HCT116 (cell line): ENCODE measurements at regions not wholly inside any gene's neighbourhood (a gene's known extent, or its start where the extent isn't known, plus 50 kb on each side); places are given as distances from the start of the nearest gene placed in this dataset.

Experiments used
- ATAC-seq: fragments of 200-7000 bp; cut with Tn5 transposase; 2 replicates; pipeline ENCODE4 v1.9.1; 2020; ENCODE audit warnings: mild to moderate bottlenecking, moderate library complexity
- BruUV-seq: library from RNA; stranded (reverse); fragments of 400-500 nt; replicated peaks from 2 replicates; lab custom pipeline; 2021; lab: Mats Ljungman, UMichigan
- CTCF ChIA-PET: fragments of 300-600 bp; sonication (Branson Sonifier 250); formaldehyde crosslinking; loops from one replicate; lab custom pipeline; 2021; ENCODE audit warnings: antibody characterized with exemption; lab: Charles Lee
- POLR2A ChIA-PET: fragments of 300-600, 350-600 bp; sonication (Branson Sonifier 250); formaldehyde crosslinking; loops from one replicate; lab custom pipeline; 2021; ENCODE audit warnings: antibody characterized with exemption; lab: Charles Lee
- RAD21 ChIA-PET, 2 experiments: fragments of 300-600 bp; sonication (Branson Sonifier 250); formaldehyde crosslinking; loops; one replicate each; lab custom pipeline; 2023; ENCODE audit warnings: low total read pairs in 2 of 2; ENCODE audit not compliant: uncharacterized antibody in 2 of 2, unreplicated experiment in 2 of 2, low non-redundant PET in 1 of 2; lab: Charles Lee
- DNase-seq: peaks from one replicate; pipeline ENCODE4 v3.0.0-alpha.2; 2010; ENCODE audit warnings: low read depth, low spot score
- H2AFZ ChIP-seq: fragments of 200-600 bp; shearing (Covaris generic), sonication (generic); 2 replicates; pipeline ENCODE4 v1.6.1; 2017; ENCODE audit warnings: low read depth, mixed run types, mixed read lengths, antibody characterized with exemption, low read length; ENCODE audit not compliant: poor library complexity, severe bottlenecking
- H3K27ac ChIP-seq: 2 replicates; pipeline ENCODE4 v1.5.1; 2012; ENCODE audit warnings: low read depth, low read length
- H3K27me3 ChIP-seq: fragments of 200-600 bp; sonication (generic); 2 replicates; pipeline ENCODE4 v1.6.1; 2016; ENCODE audit warnings: mixed run types, low read length, mixed read lengths; ENCODE audit not compliant: insufficient read depth
- H3K36me3 ChIP-seq, 2 experiments: fragments of 200-500 bp in 1 of 2; fragments of 200-600 bp in 1 of 2; sonication (Bioruptor generic) in 1 of 2; sonication (generic) in 1 of 2; 2 replicates each; pipeline versions ENCODE4 v1.5.1 to v1.6.1; 2014 to 2016; ENCODE audit warnings: low read length in 2 of 2, inconsistent platforms in 1 of 2, mixed read lengths in 1 of 2, mixed run types in 1 of 2; ENCODE audit not compliant: insufficient read depth in 2 of 2, control insufficient read depth in 1 of 2
- H3K4me1 ChIP-seq, 2 experiments: fragments of 200-600 bp in 1 of 2; sonication (generic) in 1 of 2; 2 replicates each; pipeline versions ENCODE4 v1.5.1 to v1.6.1; 2012 to 2017; ENCODE audit warnings: low read length in 2 of 2, inconsistent platforms in 1 of 2, mild to moderate bottlenecking in 1 of 2, mixed read lengths in 1 of 2, mixed run types in 1 of 2, moderate library complexity in 1 of 2; ENCODE audit not compliant: insufficient read depth in 2 of 2, control insufficient read depth in 1 of 2
- H3K4me2 ChIP-seq: fragments of 200-600 bp; sonication (generic); 2 replicates; pipeline ENCODE4 v1.6.1; 2017; ENCODE audit warnings: mixed run types, low read length, mixed read lengths
- H3K4me3 ChIP-seq, 2 experiments: fragments of 200-600 bp in 1 of 2; sonication (generic) in 1 of 2; replicated peaks in 1 of 2; 2 replicates each; pipeline ENCODE4 v1.5.1; 2011 to 2016; ENCODE audit warnings: low read length in 2 of 2, control low read depth in 1 of 2, low read depth in 1 of 2, mild to moderate bottlenecking in 1 of 2, mixed read lengths in 1 of 2, mixed run types in 1 of 2
- H3K79me2 ChIP-seq: fragments of 200-600 bp; sonication (generic); 2 replicates; pipeline ENCODE4 v1.6.1; 2017; ENCODE audit warnings: mild to moderate bottlenecking, mixed run types, low read length, moderate library complexity, mixed read lengths; ENCODE audit not compliant: insufficient read depth
- H3K9ac ChIP-seq: fragments of 200-600 bp; sonication (generic); 2 replicates; pipeline ENCODE4 v1.6.1; 2016; ENCODE audit warnings: low read length, mixed read lengths
- H3K9me2 ChIP-seq: fragments of 200-600 bp; sonication (generic), shearing (Covaris generic); 2 replicates; pipeline ENCODE4 v1.6.1; 2017; ENCODE audit warnings: mixed run types, mild to moderate bottlenecking, moderate library complexity; ENCODE audit not compliant: insufficient read depth
- H3K9me3 ChIP-seq, 2 experiments: fragments of 200-500 bp in 1 of 2; fragments of 200-600 bp in 1 of 2; sonication (Bioruptor generic) in 1 of 2; sonication (generic) in 1 of 2; 2 replicates each; pipeline ENCODE4 v1.6.1; 2014 to 2017; ENCODE audit warnings: low read length in 2 of 2, mixed read lengths in 2 of 2, inconsistent platforms in 1 of 2, low read depth in 1 of 2, mild to moderate bottlenecking in 1 of 2, mixed run types in 1 of 2, moderate library complexity in 1 of 2; ENCODE audit not compliant: control insufficient read depth in 1 of 2, insufficient read depth in 1 of 2
- H4K20me1 ChIP-seq: fragments of 200-600 bp; sonication (generic), shearing (Covaris generic); 2 replicates; pipeline ENCODE4 v1.6.1; 2017; ENCODE audit warnings: mixed run types, mild to moderate bottlenecking, moderate library complexity; ENCODE audit not compliant: insufficient read depth
- ATF3 ChIP-seq: IDR thresholded peaks from 2 replicates; pipeline ENCODE4 v1.6.1; 2012
- CBX3 ChIP-seq: IDR thresholded peaks from 2 replicates; pipeline ENCODE4 v1.6.1; 2012; ENCODE audit warnings: low read depth
- CTCF ChIP-seq, 3 experiments: fragments of 200-600 bp in 1 of 3; sonication (generic) in 1 of 3; IDR thresholded peaks in 2 of 3; conservative IDR thresholded peaks in 1 of 3; 2 replicates each; pipeline ENCODE4 v1.5.1; 2012 to 2017; ENCODE audit warnings: low read depth in 2 of 3, low read length in 2 of 3, antibody characterized with exemption in 1 of 3, borderline replicate concordance in 1 of 3, control low read depth in 1 of 3, mild to moderate bottlenecking in 1 of 3, mixed read lengths in 1 of 3, mixed run types in 1 of 3, moderate library complexity in 1 of 3; ENCODE audit not compliant: insufficient read depth in 1 of 3
- EGR1 ChIP-seq: IDR thresholded peaks from 2 replicates; pipeline ENCODE4 v1.6.1; 2012; ENCODE audit warnings: low read depth
- EZH2 ChIP-seq: fragments of 200-600 bp; sonication (generic); IDR thresholded peaks from 2 replicates; pipeline ENCODE4 v1.6.1; 2017; ENCODE audit warnings: antibody characterized with exemption, mixed run types
- EZH2phosphoT487 ChIP-seq: fragments of 200-600 bp; IDR thresholded peaks from 2 replicates; pipeline ENCODE4 v1.6.1; 2018; ENCODE audit warnings: antibody characterized with exemption, borderline replicate concordance
- JUND ChIP-seq: IDR thresholded peaks from 2 replicates; pipeline ENCODE4 v1.6.1; 2012
- MAX ChIP-seq: IDR thresholded peaks from 2 replicates; pipeline ENCODE4 v1.6.1; 2012
- POLR2AphosphoS5 ChIP-seq: IDR thresholded peaks from 2 replicates; pipeline ENCODE4 v1.6.1; 2011; ENCODE audit warnings: mild to moderate bottlenecking, low read depth, low read length, moderate library complexity
- RAD21 ChIP-seq: IDR thresholded peaks from 2 replicates; pipeline ENCODE4 v1.6.1; 2012; ENCODE audit warnings: low read depth, mild to moderate bottlenecking
- SIN3A ChIP-seq: IDR thresholded peaks from 2 replicates; pipeline ENCODE4 v1.6.1; 2012; ENCODE audit warnings: low read depth
- SP1 ChIP-seq: IDR thresholded peaks from 2 replicates; pipeline ENCODE4 v1.6.1; 2012; ENCODE audit warnings: low read depth
- TCF7L2 ChIP-seq: IDR thresholded peaks from 2 replicates; pipeline ENCODE4 v1.7.0; 2011; ENCODE audit warnings: borderline replicate concordance, inconsistent platforms; ENCODE audit not compliant: insufficient read depth, insufficient read length; ENCODE audit errors: extremely low read depth
- YY1 ChIP-seq: IDR thresholded peaks from 2 replicates; pipeline ENCODE4 v1.6.1; 2011; ENCODE audit warnings: low read length, low read depth, moderate library complexity, mild to moderate bottlenecking; ENCODE audit not compliant: insufficient replicate concordance; ENCODE audit errors: extremely low read depth
- ZBTB33 ChIP-seq: IDR thresholded peaks from 2 replicates; pipeline ENCODE4 v1.6.1; 2011; ENCODE audit warnings: mild to moderate bottlenecking, low read length, moderate library complexity; ENCODE audit not compliant: insufficient replicate concordance; ENCODE audit errors: extremely low read depth
- intact Hi-C: fragments of 100-400 bp; cut with micrococcal nuclease; formaldehyde crosslinking; loops from 2 replicates; pipeline ENCODE4 v1.10.0; 2022

- H3K79me2 ChIP-seq = no peaks in the 10 kb centered on the region
- ChIA-PET CTCF (no interaction called here), RAD21 (no interaction called here), POLR2A (no interaction called here)
- H3K4me3 ChIP-seq = no peak overlapping the region
- TF ChIP-seq CBX3 (no peak), SIN3A (no peak), EGR1 (no peak)
- H3K4me2 ChIP-seq = no peak overlapping the region
- no peaks in the 10 kb centered on the region for H3K36me3 ChIP-seq
- H3K27me3 ChIP-seq = no peaks in the 10 kb centered on the region
- BruUV-seq = no TSS peak
- intact Hi-C loops = no loop called here
- no peak for ATAC-seq
- H3K4me1 ChIP-seq = no peaks in the 10 kb centered on the region
- no peak overlapping the region for H3K9ac ChIP-seq
- no peaks in the 10 kb centered on the region for H4K20me1 ChIP-seq
- no peak overlapping the region for H2AFZ ChIP-seq
- H3K9me2 ChIP-seq = no peaks in the 10 kb centered on the region
- no peak for DNase-seq
- H3K9me3 ChIP-seq = no peaks in the 10 kb centered on the region
- no peak overlapping the region for H3K27ac ChIP-seq
Observed at GRCh38 chr6:143005816-143006215, 54.9 kb upstream of the AIG1 start.

GRCh38 chr6:143006787-143007186, 53.9 kb upstream of the AIG1 start:
- Histone ChIP-seq H2AFZ (no peak overlapping the region), H3K79me2 (no peaks in the 10 kb centered on the region), H3K4me1 (no peaks in the 10 kb centered on the region), H3K27ac (no peak overlapping the region), H3K4me3 (no peak overlapping the region), H3K27me3 (no peaks in the 10 kb centered on the region), H3K9me3 (no peaks in the 10 kb centered on the region), H3K4me2 (no peak overlapping the region), H3K9ac (no peak overlapping the region), H4K20me1 (no peaks in the 10 kb centered on the region), H3K36me3 (no peaks in the 10 kb centered on the region), H3K9me2 (no peaks in the 10 kb centered on the region)
- TF ChIP-seq SIN3A (no peak), CTCF (IDR thresholded peaks at IDR 0.05 in 2 of 3, conservative IDR thresholded peaks at IDR 0.05 in 1 of 3; ENCODE audit: borderline replicate concordance in 1 of 3, insufficient read depth in 1 of 3, low read depth in 2 of 3, low read length in 2 of 3) (no peak), EZH2phosphoT487 (no peak), POLR2AphosphoS5 (no peak), MAX (no peak), ZBTB33 (no peak), YY1 (no peak), EGR1 (no peak), JUND (no peak), RAD21 (no peak), CBX3 (no peak), TCF7L2 (no peak), EZH2 (no peak), SP1 (no peak), ATF3 (no peak)
- intact Hi-C loops = no loop called here
- ChIA-PET RAD21 (no interaction called here), CTCF (no interaction called here), POLR2A (no interaction called here)
- no TSS peak for BruUV-seq
- DNase-seq (no peak), ATAC-seq (no peak)
